NB4 (cell line): ENCODE measurements at regions not wholly inside any gene's neighbourhood (a gene's known extent, or its start where the extent isn't known, plus 50 kb on each side); places are given as distances from the start of the nearest gene placed in this dataset.
"Not testable (repeated sequence)": the region's sequence is repeated elsewhere in the genome, so short reads cannot be mapped to it uniquely, and the experiment has no call there.

Experiments
- DNase-seq: peaks from one replicate; pipeline ENCODE4 v3.0.0; 2010; ENCODE audit warnings: low read depth
- H3K4me3 ChIP-seq: one replicate; pipeline ENCODE4 v1.5.1; 2011; ENCODE audit warnings: mild to moderate bottlenecking, low read depth, low read length, moderate library complexity
- CTCF ChIP-seq: IDR thresholded peaks from one replicate; pipeline ENCODE4 v1.5.1; 2012; ENCODE audit warnings: low read depth, low read length
- MAX ChIP-seq: IDR thresholded peaks from 2 replicates; pipeline ENCODE4 v1.6.1; 2011; ENCODE audit warnings: low read depth, low read length
- MYC ChIP-seq: IDR thresholded peaks from 2 replicates; pipeline ENCODE4 v1.6.1; 2011; ENCODE audit warnings: low read depth, low read length
- POLR2A ChIP-seq: IDR thresholded peaks from 2 replicates; pipeline ENCODE4 v1.6.1; 2011; ENCODE audit warnings: mild to moderate bottlenecking; ENCODE audit not compliant: insufficient read length; ENCODE audit errors: extremely low read depth

- H3K4me3 ChIP-seq: no peak overlapping the region
- TF ChIP-seq CTCF: no peak
- TF ChIP-seq MYC: no peak
- no peak for TF ChIP-seq POLR2A
- TF ChIP-seq MAX: no peak
- DNase-seq: no peak
Observed at GRCh38 chr4:72893354-72894066, 176.0 kb downstream of the COX18 start.

GRCh38 chr4:72888331-72888730 is 181.2 kb downstream of the COX18 start:
- no peak for DNase-seq
- H3K4me3 ChIP-seq: no peak overlapping the region
- TF ChIP-seq MAX (no peak), CTCF (no peak), POLR2A (no peak), MYC (no peak)

- DNase-seq: no peak
- H3K4me3 ChIP-seq: no peak overlapping the region
- TF ChIP-seq POLR2A (no peak), MYC (no peak), MAX (no peak), CTCF (no peak)
Observed at GRCh38 chr4:72887152-72887551, 182.4 kb downstream of the COX18 start.

- no peak for TF ChIP-seq MYC
- no peak for TF ChIP-seq POLR2A
- no peak for TF ChIP-seq MAX
- no peak for TF ChIP-seq CTCF
- H3K4me3 ChIP-seq: no peak overlapping the region
- DNase-seq: peak; percentile 3
Observed at GRCh38 chr4:72886602-72887001, 182.9 kb downstream of the COX18 start.

GRCh38 chr4:72884225-72884624 is 185.3 kb downstream of the COX18 start:
- not testable (repeated sequence) for H3K4me3 ChIP-seq, DNase-seq

- TF ChIP-seq MAX: no peak
- TF ChIP-seq POLR2A: no peak
- TF ChIP-seq CTCF: no peak
- TF ChIP-seq MYC: no peak
- no peak for DNase-seq
- H3K4me3 ChIP-seq: no peak overlapping the region
Observed at GRCh38 chr4:72876946-72877345, 192.6 kb downstream of the COX18 start.
